GM19463 (cell line): ENCODE measurements at regions not wholly inside any gene's neighbourhood (a gene's known extent, or its start where the extent isn't known, plus 50 kb on each side); places are given as distances from the start of the nearest gene placed in this dataset.

Experiments used
- ATAC-seq: cut with Tn5 transposase; IDR thresholded peaks from one replicate; pipeline ENCODE4 v1.9.1; 2021; ENCODE audit warnings: mild to moderate bottlenecking, moderate library complexity; ENCODE audit not compliant: unreplicated experiment

- no peak for ATAC-seq
Observed at GRCh38 chr15:36315649-36316048, 263.8 kb upstream of the CDIN1 start.

GRCh38 chr15:36323615-36324014 is 255.8 kb upstream of the CDIN1 start:
- ATAC-seq, result no peak

- no peak for ATAC-seq
Observed at GRCh38 chr15:36325206-36325605, 254.2 kb upstream of the CDIN1 start.

- ATAC-seq, result no peak
Observed at GRCh38 chr15:36329592-36329991, 249.8 kb upstream of the CDIN1 start.

GRCh38 chr15:36330598-36330997 is 248.8 kb upstream of the CDIN1 start:
- no peak for ATAC-seq

- no peak for ATAC-seq
Observed at GRCh38 chr15:36331531-36332275, 247.7 kb upstream of the CDIN1 start.

- ATAC-seq, result no peak
Observed at GRCh38 chr15:36332301-36332700, 247.1 kb upstream of the CDIN1 start.

GRCh38 chr15:36332896-36333295 is 246.5 kb upstream of the CDIN1 start:
- ATAC-seq, result no peak

- ATAC-seq, result no peak
Observed at GRCh38 chr15:36334059-36334458, 245.4 kb upstream of the CDIN1 start.

- no peak for ATAC-seq
Observed at GRCh38 chr15:36335224-36335623, 244.2 kb upstream of the CDIN1 start.

- no peak for ATAC-seq
Observed at GRCh38 chr15:36335659-36336058, 243.8 kb upstream of the CDIN1 start.

- ATAC-seq, result no peak
Observed at GRCh38 chr15:36344887-36345286, 234.5 kb upstream of the CDIN1 start.

GRCh38 chr15:36347272-36347858 is 232.1 kb upstream of the CDIN1 start:
- no peak for ATAC-seq

GRCh38 chr15:36356466-36356865 is 223.0 kb upstream of the CDIN1 start:
- ATAC-seq, result no peak

GRCh38 chr15:36356978-36357601 is 222.3 kb upstream of the CDIN1 start:
- ATAC-seq, result no peak

GRCh38 chr15:36358094-36358493 is 221.3 kb upstream of the CDIN1 start:
- no peak for ATAC-seq

- no peak for ATAC-seq
Observed at GRCh38 chr15:36358523-36358922, 220.9 kb upstream of the CDIN1 start.

- no peak for ATAC-seq
Observed at GRCh38 chr15:36359286-36359685, 220.1 kb upstream of the CDIN1 start.

- no peak for ATAC-seq
Observed at GRCh38 chr15:36361351-36361870, 218.0 kb upstream of the CDIN1 start.

- ATAC-seq, result no peak
Observed at GRCh38 chr15:36362509-36362915, 216.9 kb upstream of the CDIN1 start.

GRCh38 chr15:36363335-36363734 is 216.1 kb upstream of the CDIN1 start:
- no peak for ATAC-seq

- no peak for ATAC-seq
Observed at GRCh38 chr15:36364377-36364776, 215.0 kb upstream of the CDIN1 start.
